ENCODE measurements at regions not wholly inside any gene's neighbourhood (a gene's known extent, or its start where the extent isn't known, plus 50 kb on each side); places are given as distances from the start of the nearest gene placed in this dataset.

GRCh38 chr5:115686738-115687074 is 60.9 kb upstream of the TMED7 start:
- no peak for DNase-seq

DNA sequence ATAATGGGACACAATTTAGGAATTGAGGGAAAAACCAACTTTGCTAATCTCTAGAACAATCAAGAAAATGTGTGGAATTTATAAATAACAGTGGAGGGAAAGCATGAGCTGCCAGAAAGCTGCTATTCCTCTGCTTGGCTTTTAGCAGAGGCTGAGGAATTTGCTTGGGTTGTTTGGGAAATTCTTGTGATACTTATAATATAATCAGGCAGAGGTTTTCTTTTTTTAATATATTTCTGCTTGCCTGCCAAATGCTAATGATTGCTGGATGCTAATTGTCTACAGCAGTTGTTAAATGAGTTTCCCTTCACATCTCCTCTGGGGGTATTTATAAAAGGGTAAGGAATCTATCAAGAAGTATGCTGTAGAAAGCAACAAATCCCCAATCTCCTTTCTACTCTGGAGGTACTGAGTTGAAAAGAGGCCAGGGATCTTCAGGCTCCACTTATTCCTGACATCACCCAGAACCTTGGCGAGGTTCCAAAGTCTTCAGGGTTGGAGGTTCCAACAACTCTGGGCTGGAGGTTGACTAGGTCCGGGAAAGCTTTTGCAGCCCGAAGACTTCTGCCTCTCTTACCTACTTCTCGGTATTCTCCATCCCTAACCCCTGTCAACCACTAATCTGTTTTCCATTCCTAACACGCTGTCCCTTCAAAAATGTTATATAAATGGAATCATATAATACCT is 60.4 kb upstream of the TMED7 start:
- DNase-seq = no peak

DNA sequence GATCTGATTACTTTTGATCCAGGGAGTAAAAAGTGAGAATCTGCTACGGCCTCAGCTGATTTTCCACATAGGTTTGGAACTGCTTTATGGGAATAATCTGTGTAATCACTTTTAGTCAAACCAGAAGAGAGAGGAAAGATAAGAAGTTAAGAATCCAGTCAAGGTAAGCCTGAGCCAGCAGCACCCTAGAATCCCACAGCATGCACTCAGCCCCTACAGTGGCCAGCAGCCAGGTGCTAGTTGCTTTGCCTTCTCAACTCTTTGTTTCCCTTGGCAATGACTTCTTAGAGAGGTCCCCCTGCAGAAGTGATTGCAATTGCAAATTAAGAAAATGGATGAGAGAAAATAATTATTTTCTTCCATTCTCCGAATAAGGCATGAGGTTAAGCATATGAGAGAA is 59.7 kb upstream of the TMED7 start:
- DNase-seq = no peak

GRCh38 chr5:115684513-115685037 is 58.7 kb upstream of the TMED7 start:
- DNase-seq = no peak

DNA sequence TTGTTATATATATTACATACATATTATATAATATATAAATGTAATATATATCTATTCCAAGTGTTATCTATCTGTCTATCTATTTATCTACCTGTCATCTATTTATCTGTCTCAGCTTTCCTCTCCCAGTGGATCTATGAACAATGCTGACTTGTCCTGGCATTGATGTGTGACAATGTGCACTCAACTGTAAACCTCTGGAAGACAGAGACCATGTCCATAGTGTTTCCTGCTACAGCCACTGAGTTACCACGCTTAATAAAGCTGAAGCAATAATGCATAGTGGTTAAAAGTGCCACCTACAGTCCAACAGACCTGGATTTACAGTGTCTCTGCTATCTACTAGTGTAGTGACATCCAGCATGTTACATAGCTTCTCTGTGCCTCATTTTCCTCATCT is 57.2 kb upstream of the TMED7 start:
- no peak for DNase-seq

Data from C1 segment of cervical spinal cord (tissue), 14 donors.